GM18499 (cell line): ENCODE measurements at regions not wholly inside any gene's neighbourhood (a gene's known extent, or its start where the extent isn't known, plus 50 kb on each side); places are given as distances from the start of the nearest gene placed in this dataset.

Experiments used
- ATAC-seq: cut with Tn5 transposase; IDR thresholded peaks from one replicate; pipeline ENCODE4 v1.9.1; 2021; ENCODE audit warnings: moderate number of reproducible peaks; ENCODE audit not compliant: insufficient read depth, unreplicated experiment

GRCh38 chr6:135784507-135784906 lies 67.0 kb upstream of the PDE7B start:
- no peak for ATAC-seq

GRCh38 chr6:135789375-135790050 lies 62.0 kb upstream of the PDE7B start:
- ATAC-seq = no peak

DNA sequence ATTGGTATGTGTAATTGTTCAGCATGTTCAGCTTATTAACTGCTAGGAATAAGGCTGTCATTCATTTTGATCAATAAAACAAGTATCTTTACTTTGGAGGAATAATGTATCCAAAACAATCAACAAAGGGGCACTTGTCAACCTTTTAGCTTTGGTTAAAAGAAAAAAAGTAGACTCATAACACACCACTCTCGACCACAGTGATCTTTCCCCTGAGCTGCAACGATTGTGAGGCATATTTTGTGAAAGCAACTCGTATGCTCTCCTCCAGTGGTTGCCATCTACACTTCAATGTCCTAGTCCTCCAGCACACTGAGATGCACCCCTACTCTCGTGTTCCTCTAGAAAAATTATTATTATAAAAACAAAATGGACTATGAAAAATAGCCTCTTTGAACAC lies 60.1 kb upstream of the PDE7B start:
- no peak for ATAC-seq

- ATAC-seq = no peak
These were observed 54.7 kb upstream of the PDE7B start for GRCh38 chr6:135796643-135797305.

- no peak for ATAC-seq
These were observed 54.1 kb upstream of the PDE7B start for GRCh38 chr6:135797361-135797760.

DNA sequence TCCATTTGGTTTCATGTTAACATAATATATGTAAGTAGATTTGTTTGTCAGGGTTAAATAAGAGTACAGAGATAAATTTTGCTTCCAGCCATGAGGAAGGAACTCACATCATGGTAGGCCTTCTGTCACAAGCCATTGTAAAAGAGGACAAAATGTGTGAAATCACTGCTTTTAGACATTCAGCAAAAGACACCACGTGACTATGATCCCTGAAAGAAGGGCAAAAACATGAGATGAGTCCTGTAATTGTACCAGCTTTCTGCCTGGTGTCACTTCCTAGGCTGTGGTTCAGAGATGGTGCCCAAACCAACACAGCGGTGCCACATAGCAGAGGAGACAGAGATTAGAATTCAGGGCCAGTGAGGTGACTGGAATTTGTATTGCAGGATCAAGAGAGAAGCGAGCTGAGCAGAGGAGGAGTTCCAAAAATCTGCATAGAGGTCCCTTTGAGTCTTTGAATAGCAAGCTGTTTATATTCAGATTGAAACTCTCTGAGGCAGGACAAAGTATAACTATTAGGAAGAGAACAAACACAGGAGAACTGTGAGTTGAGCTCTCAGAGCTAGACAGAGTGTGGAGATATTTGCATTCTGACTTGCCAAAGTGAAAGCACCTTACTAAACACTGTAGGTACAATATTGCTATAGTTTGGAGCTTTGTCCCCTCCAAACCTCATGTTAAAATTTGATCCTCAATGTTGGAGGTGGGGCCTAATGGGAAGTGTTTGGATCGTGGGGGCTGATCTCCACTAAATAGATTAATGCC lies 52.6 kb upstream of the PDE7B start:
- ATAC-seq = no peak
